DND-41 (cell line): ENCODE measurements at regions not wholly inside any gene's neighbourhood (a gene's known extent, or its start where the extent isn't known, plus 50 kb on each side); places are given as distances from the start of the nearest gene placed in this dataset.

ENCODE experiments used
- ATAC-seq: fragments of 200-7000 bp; cut with Tn5 transposase; 3 replicates; pipeline ENCODE4 v1.9.1; 2021; ENCODE audit warnings: low read depth; ENCODE audit not compliant: insufficient read depth
- DNase-seq: peaks from one replicate; pipeline ENCODE4 v3.0.0-alpha.2; 2020
- H2AFZ ChIP-seq: 2 replicates; pipeline ENCODE4 v1.6.0; 2012; ENCODE audit warnings: low read depth, low read length
- H3K27ac ChIP-seq: 2 replicates; pipeline ENCODE4 v1.5.1; 2012; ENCODE audit warnings: low read length, inconsistent platforms
- H3K27me3 ChIP-seq: fragments of 200-600 bp; sonication (generic); 2 replicates; pipeline ENCODE4 v1.6.0; 2012; ENCODE audit warnings: low read length, mild to moderate bottlenecking, inconsistent platforms; ENCODE audit not compliant: insufficient read depth, poor library complexity
- H3K36me3 ChIP-seq: 2 replicates; pipeline ENCODE4 v1.5.1; 2012; ENCODE audit warnings: low read length, inconsistent platforms; ENCODE audit not compliant: insufficient read depth
- H3K4me1 ChIP-seq: 2 replicates; pipeline ENCODE4 v1.5.1; 2012; ENCODE audit warnings: mild to moderate bottlenecking, low read length; ENCODE audit not compliant: insufficient read depth
- H3K4me2 ChIP-seq: 2 replicates; pipeline ENCODE4 v1.6.0; 2012; ENCODE audit warnings: mild to moderate bottlenecking, moderate library complexity, low read length, inconsistent platforms; ENCODE audit not compliant: insufficient read depth
- H3K4me3 ChIP-seq, 2 experiments: fragments of 200-600 bp in 1 of 2; shearing (Covaris generic) in 1 of 2; 2 replicates each; pipeline ENCODE4 v1.5.1; 2012 to 2016; ENCODE audit warnings: inconsistent platforms in 2 of 2, low read length in 2 of 2, mild to moderate bottlenecking in 2 of 2, low read depth in 1 of 2, moderate library complexity in 1 of 2
- H3K79me2 ChIP-seq: 2 replicates; pipeline ENCODE4 v1.6.0; 2012; ENCODE audit warnings: low read length, inconsistent platforms; ENCODE audit not compliant: insufficient read depth
- H3K9ac ChIP-seq: 2 replicates; pipeline ENCODE4 v1.6.0; 2012; ENCODE audit warnings: low read depth, mild to moderate bottlenecking, inconsistent platforms, low read length, moderate library complexity
- H3K9me3 ChIP-seq: 2 replicates; pipeline ENCODE4 v1.5.1; 2012; ENCODE audit warnings: low read length, moderate library complexity, mild to moderate bottlenecking, inconsistent platforms; ENCODE audit not compliant: insufficient read depth, severe bottlenecking
- H4K20me1 ChIP-seq: 2 replicates; pipeline ENCODE4 v1.6.0; 2012; ENCODE audit warnings: low read length; ENCODE audit not compliant: insufficient read depth
- CTCF ChIP-seq: IDR thresholded peaks from 2 replicates; pipeline ENCODE4 v1.5.1; 2012; ENCODE audit warnings: borderline replicate concordance, low read length, moderate library complexity, mild to moderate bottlenecking; ENCODE audit not compliant: poor library complexity, severe bottlenecking; ENCODE audit errors: extremely low read depth
- EZH2 ChIP-seq: IDR thresholded peaks from 3 replicates; pipeline ENCODE4 v1.6.1; 2012; ENCODE audit warnings: borderline replicate concordance, low read depth, mild to moderate bottlenecking, moderate library complexity, low read length, inconsistent platforms; ENCODE audit not compliant: severe bottlenecking

GRCh38 chr6:14315353-14315752 is 197.8 kb downstream of the CD83 start:
- H4K20me1 ChIP-seq, result no peaks in the 10 kb centered on the region
- no peaks in the 10 kb centered on the region for H3K79me2 ChIP-seq
- H3K9ac ChIP-seq, result no peak overlapping the region
- H2AFZ ChIP-seq, result no peak overlapping the region
- no peak for TF ChIP-seq EZH2
- TF ChIP-seq CTCF, result no peak
- H3K9me3 ChIP-seq, result no peaks in the 10 kb centered on the region
- H3K4me1 ChIP-seq, result peaks cover 20% of the 10 kb centered on the region
- H3K4me3 ChIP-seq, result no peak overlapping the region
- DNase-seq (no peak), ATAC-seq (no peak)
- H3K4me2 ChIP-seq, result no peak overlapping the region
- H3K36me3 ChIP-seq, result no peaks in the 10 kb centered on the region
- no peak overlapping the region for H3K27ac ChIP-seq
- no peaks in the 10 kb centered on the region for H3K27me3 ChIP-seq

GRCh38 chr6:14316651-14317386 is 199.2 kb downstream of the CD83 start:
- H4K20me1 ChIP-seq, result no peaks in the 10 kb centered on the region
- TF ChIP-seq EZH2, result no peak
- peak; percentile 59 for TF ChIP-seq CTCF
- H3K9me3 ChIP-seq, result no peaks in the 10 kb centered on the region
- no peak overlapping the region for H3K4me3 ChIP-seq
- ATAC-seq, result peak; percentile 82
- DNase-seq, result peak; percentile 58
- peaks cover 20% of the 10 kb centered on the region for H3K4me1 ChIP-seq
- H3K4me2 ChIP-seq, result no peak overlapping the region
- H3K27me3 ChIP-seq, result no peaks in the 10 kb centered on the region
- no peaks in the 10 kb centered on the region for H3K36me3 ChIP-seq
- no peak overlapping the region for H3K9ac ChIP-seq
- H3K27ac ChIP-seq, result peak overlapping the region; percentile 47; the same call in 1 of the 2 replicates
- H2AFZ ChIP-seq, result no peak overlapping the region
- no peaks in the 10 kb centered on the region for H3K79me2 ChIP-seq

- peaks cover 20% of the 10 kb centered on the region for H3K4me1 ChIP-seq
- H3K27me3 ChIP-seq, result no peaks in the 10 kb centered on the region
- no peaks in the 10 kb centered on the region for H4K20me1 ChIP-seq
- no peak overlapping the region for H2AFZ ChIP-seq
- H3K9me3 ChIP-seq, result no peaks in the 10 kb centered on the region
- H3K27ac ChIP-seq, result peak overlapping the region; percentile 47
- H3K79me2 ChIP-seq, result no peaks in the 10 kb centered on the region
- H3K36me3 ChIP-seq, result no peaks in the 10 kb centered on the region
- no peak overlapping the region for H3K4me2 ChIP-seq
- no peak for DNase-seq
- no peak for ATAC-seq
- no peak overlapping the region for H3K9ac ChIP-seq
- no peak for TF ChIP-seq EZH2
- H3K4me3 ChIP-seq, result no peak overlapping the region
Measured at GRCh38 chr6:14317387-14317970, 199.9 kb downstream of the CD83 start.

GRCh38 chr6:14320332-14320731 is 202.8 kb downstream of the CD83 start:
- no peak for ATAC-seq
- no peak for DNase-seq
- Histone ChIP-seq H3K4me2 (no peak overlapping the region), H3K79me2 (no peaks in the 10 kb centered on the region), H3K36me3 (no peaks in the 10 kb centered on the region), H3K9me3 (no peaks in the 10 kb centered on the region), H3K9ac (no peak overlapping the region), H4K20me1 (no peaks in the 10 kb centered on the region), H3K4me1 (peaks cover 20% of the 10 kb centered on the region), H2AFZ (no peak overlapping the region), H3K27me3 (no peaks in the 10 kb centered on the region), H3K27ac (no peak overlapping the region), H3K4me3 (no peak overlapping the region)
- TF ChIP-seq CTCF, result no peak
- TF ChIP-seq EZH2, result no peak
